IPS DF 4.7 (cell line): ENCODE measurements at regions not wholly inside any gene's neighbourhood (a gene's known extent, or its start where the extent isn't known, plus 50 kb on each side); places are given as distances from the start of the nearest gene placed in this dataset.

Experiments
- DNase-seq: peaks from one replicate; pipeline ENCODE4 v3.0.0-alpha.2; 2013; ENCODE audit warnings: low spot score; ENCODE audit errors: extremely low read depth

DNA sequence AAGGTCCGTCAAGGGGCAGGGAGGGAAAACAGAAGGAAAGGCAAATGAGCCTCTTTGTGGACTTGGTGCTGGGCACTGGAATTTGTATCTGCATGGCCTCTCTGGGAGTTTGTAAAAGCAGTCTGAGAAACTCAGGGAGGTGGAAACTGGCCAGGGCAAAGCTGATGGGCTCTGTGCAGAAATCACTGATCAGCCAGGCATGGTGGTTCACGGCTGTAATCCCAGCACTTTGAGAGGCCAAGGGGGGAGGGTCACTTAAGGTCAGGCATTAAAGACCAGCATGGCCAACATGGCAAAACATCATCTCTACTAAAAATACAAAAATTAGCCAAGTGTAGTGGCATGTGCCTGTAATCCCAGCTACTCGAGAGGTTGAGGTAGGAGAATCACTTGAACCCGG lies 369.9 kb upstream of the ZNF507 start:
- DNase-seq = no peak

DNA sequence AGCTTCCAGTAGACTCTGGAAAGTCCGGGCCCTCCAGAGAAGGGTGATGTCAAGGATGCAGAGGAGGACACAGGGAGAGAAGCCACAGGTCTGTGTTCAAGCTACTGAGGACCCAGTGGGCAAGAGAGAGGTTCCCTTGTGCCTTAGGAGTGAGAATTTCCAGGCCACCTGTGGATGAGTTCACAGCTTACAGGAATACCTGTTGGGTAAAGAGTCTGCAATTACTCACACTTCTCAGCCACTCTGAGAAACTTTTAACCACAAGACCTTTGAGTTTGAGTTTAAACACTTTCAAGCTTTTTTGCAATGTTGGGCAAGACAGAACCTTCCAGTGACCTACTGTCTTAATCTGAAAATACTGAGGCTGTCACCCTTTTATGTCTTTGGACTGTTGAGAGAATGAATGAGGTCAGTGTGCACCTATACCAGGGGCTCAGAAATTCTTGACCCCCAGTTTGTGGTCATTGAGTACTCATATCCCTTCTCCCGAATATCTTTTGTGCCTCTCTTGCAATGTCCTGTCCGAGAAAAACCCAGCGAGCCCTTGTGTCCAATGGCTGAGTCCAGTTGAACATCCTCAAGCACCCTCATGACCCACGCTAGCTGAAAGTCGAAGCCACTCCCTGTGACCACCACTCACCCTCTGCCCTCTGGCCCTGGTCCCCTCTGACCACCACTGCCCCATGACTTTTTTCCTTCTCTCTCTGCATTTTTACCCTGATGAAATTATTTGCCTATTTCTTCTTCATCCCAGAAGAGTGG lies 368.5 kb upstream of the ZNF507 start:
- DNase-seq = no peak

DNA sequence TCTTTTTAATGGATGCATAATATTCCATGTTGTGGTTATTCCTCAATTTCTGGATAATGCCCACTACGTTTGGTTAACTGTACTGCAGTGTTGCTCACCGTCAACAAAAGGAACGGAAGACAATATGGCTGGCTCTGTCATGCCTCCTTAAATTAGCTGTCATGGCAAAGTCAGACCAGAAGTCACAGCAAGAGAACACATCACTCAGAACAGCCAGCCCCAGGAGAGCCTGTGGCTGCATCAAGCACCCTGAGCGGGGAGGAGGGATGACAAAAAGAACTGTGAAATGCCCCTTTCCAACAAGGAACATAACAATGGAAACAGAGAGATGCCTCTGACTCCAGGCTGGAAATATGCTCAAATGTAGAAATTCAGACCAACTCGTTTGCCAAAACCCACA lies 366.0 kb upstream of the ZNF507 start:
- DNase-seq = no peak

DNA sequence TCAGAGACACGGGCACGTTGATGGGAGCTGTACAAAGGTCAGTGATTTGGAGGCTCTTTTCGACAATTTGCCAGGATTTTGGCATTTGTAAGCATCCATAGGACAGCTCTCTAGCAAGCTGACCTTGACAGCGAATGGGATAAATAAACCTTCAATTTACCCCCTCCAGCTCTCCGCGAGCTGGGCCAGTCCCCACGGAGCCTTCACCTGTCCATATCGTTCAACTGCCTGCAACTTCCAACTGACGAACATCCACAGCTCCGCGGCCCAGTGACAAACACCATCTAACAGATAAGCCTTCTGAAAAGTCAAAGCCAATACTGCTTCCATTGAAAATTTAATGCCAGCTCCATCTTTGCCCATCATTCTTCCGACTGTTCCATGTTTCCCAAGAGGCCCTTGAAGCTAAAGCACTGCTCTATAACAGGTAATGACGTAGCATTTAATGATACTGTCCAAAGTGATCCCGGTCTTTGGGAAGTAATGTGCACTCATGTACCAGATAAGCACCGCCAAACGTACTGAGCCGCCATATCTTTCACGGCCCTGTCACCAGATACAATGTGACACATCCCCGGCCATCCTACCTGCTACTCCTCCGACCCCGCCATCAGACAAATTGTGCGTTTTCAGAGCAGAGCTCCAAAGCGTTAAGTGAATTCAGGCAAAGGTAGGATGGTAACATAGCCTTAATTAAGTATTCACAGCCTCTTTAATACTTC lies 365.3 kb upstream of the ZNF507 start:
- no peak for DNase-seq

DNA sequence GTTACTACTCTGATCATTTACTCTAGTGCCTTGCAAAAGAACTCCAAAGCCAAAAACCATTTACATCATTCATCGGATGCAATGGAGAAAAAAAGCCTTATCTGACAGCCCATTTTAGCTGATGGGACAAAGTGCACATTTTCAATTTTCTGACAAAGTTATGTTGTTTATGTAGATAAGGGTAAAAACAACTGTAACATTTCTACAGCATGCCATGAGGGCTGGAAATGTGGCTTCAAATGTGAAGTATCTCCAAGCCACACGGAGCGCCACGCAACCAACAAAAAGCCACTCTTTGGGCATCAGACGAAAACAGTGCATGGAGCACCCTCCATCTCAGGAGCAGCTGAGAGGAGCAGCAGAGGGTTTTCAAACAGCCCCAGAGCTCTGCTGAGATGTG lies 364.6 kb upstream of the ZNF507 start:
- no peak for DNase-seq

DNA sequence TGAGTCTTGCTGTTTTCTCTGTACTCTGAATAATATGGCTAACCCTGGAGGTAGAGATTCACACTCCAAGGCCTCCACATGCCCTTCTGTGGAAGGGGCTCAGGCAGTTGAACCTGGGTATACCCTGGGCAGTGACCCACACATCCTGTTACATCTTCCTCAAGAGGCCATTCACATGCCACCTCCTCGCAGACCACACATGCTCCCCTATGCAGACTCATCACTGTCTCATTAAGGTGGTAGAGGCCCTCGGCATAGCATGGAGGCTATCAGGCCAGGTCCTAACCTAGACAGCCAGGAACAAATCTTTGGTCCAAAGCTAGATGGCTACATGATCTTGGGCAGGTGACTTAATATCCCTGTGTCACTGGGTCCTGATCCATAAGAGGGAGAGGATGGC lies 363.9 kb upstream of the ZNF507 start:
- no peak for DNase-seq

DNA sequence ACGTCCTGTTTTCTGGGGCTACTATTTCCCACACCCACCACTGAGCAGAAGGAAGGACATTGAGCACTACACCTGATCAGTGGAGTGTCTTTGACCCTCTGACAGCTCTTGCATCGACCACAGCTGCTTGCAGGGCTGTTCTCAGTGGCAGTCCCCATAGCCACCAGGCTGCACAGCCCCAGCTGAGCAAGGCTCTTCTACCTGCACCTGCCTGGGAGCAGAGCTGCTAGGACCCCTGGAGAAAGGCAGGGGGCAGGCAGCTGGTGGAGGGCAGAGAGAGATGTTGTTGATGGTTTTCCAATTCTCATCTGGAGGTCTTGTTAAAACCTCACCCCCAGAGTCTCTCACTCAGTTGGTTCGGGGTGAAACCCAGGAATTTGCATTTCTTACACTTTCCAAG lies 361.8 kb upstream of the ZNF507 start:
- DNase-seq = no peak

DNA sequence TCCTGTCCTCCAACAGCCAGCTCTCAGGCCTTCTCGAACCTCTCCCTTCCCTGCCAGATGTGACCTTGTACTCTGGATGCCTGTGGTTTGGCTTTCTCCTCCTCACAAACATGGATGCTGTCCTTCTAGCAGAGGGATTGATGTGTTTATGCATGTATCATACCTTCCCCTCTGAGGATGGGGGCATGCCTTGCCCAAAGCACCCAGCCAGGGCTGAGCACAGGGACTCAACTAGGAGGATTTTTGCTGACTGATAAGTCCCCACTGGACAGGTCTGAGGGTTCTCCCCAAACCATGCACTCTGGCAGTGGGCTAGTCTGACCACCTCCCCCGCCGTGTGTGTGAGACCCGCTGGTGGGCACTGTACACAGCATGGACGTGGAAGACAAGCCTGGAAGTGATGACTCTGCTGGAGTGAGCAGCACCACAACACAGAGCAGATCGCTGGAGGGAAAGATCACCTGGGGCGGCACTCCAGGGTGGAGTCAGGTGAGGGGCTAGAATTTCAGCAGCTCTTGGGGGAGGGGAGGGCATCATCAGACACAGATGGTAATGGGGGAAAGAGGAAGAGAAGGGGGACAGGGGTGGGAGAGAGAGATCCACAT lies 360.3 kb upstream of the ZNF507 start:
- DNase-seq = no peak

DNA sequence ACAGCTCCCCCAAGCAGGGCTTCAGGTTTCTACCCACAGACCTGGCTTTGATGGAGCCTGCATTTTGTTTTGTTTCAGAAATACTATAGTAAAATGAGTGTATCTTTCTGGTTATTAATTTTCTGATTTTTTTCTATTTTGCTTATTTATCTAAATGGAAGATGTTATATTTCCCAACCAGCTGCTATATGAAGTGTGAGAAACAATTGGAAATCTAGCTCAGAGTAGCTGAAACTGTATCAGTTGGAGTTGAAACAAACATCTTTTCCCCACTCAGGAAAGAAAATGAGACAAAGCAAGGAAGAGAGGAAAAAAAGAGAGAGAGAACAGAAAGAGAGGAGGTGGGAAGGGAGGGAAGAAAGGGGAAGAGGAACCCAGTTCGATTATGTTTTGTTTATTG lies 358.5 kb upstream of the ZNF507 start:
- DNase-seq = no peak

DNA sequence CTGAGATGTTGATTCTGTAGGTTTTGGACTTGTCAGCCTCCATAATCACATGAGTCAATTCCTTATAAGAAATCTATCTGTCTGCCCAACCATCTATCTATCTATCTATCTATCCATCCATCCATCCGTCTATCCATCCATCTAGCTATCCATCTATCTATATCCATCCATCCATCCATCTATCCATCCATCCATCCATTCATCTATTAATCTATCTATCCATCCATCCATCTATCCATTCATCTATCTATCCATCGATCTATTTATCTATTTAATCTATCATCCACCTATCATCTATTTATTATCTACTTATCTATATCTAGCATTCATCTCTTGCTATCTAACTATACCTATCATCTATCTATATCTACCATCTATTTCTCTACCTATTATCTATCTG lies 357.2 kb upstream of the ZNF507 start:
- DNase-seq = no peak

DNA sequence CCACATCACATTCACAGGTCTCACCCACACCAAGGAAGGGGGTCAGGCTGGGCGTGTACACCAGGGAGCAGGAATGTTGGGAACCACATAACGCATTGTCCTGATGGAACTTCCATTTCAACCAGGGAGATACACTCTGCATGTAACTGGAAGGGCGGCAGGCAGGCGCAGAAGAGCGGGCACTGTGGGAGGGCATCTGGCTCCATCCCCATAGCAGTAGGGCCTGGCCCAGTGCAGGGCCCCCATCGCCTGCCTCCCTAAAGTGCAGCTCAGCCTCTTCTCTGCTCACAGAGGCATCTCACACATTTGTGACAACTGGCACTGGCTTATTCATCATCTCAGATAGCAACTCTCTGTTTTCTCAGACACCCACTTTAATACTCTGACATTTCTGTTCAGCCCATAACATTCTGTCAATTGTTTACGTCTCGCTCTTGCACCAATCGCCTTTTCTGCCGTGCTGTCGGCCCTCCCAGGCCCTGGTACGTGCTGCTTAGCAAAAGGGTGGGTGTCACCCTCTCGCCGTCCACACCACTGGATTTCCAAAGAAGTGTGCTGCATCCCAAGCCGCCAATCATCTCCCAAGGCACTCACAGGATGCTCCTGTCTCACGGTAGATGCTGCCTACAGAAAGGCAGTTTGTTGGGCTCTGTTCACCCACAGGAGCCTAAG lies 353.3 kb upstream of the ZNF507 start:
- no peak for DNase-seq

DNA sequence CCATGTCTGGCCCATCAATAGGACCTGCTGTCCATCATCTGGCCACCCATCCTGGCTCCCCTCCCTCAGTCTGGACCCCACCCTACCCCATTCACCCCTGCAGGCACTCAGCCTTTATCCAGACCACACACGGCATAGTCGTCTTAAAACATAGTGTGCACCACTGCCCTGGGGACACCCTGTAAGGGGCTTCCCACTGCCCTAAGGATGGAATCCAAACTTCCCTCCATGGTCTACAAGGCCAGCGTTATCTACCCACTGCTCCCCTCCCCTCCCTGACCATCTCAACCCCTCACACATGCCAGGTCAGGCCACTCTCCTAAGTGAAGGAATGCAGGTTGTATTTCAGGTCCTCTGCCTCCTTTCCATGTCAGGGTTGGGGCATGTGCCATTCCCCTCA lies 352.7 kb upstream of the ZNF507 start:
- DNase-seq = no peak

DNA sequence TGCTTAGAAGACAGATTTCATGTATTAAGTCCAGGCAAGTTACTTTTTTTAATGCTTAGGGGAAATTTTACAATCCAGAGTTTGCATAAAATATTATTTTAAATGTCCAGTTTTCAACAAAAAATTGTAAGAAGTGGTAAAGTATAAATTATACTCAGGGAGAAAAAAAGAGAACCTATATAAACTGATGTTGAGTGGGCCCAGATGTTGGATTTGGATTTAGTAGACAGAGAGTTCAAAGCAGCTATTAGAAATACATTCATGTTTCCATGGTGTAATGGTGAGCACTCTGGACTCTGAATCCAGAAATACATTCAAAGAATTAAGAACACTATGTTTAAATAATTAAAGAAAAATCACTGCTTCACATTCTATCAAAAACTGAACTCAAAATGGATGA lies 349.9 kb upstream of the ZNF507 start:
- no peak for DNase-seq

DNA sequence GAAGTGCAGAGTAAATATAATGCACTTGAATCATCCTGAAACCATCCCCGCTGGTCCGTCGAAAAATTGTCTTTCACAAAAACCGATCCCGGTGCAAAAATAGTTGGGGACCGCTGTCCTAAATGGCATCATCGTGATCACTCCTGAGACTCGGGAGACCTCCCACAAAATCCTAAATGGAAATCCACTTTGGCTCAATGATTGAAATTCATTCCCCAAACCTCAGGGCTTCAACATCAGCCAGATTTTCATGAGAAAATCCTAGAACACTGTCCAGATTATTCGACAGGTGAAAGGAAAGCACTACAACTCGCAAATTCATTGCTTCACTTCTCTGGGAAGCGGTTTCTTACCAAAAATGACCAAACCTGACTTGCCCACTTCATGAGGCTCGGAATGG lies 335.3 kb upstream of the ZNF507 start:
- DNase-seq = no peak

DNA sequence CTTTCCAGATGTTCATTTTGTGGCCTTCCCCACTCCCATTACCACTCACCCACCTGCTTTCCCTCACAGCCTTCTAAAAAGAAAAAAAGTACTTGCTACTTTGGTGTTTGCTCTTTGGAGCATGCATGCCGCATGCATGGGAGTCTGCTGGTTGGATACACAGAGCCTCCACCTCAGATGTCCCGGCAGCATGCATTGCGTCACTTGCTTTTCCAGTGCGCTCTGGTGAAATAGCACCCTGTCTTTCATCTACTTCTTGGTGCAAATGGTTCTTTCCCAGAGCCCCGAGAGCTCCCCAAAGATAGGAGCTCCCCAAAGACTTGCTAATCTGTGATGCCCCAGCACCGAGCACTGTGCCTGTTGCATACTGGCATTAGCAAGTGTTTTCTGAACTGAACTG lies 333.2 kb upstream of the ZNF507 start:
- DNase-seq = no peak

DNA sequence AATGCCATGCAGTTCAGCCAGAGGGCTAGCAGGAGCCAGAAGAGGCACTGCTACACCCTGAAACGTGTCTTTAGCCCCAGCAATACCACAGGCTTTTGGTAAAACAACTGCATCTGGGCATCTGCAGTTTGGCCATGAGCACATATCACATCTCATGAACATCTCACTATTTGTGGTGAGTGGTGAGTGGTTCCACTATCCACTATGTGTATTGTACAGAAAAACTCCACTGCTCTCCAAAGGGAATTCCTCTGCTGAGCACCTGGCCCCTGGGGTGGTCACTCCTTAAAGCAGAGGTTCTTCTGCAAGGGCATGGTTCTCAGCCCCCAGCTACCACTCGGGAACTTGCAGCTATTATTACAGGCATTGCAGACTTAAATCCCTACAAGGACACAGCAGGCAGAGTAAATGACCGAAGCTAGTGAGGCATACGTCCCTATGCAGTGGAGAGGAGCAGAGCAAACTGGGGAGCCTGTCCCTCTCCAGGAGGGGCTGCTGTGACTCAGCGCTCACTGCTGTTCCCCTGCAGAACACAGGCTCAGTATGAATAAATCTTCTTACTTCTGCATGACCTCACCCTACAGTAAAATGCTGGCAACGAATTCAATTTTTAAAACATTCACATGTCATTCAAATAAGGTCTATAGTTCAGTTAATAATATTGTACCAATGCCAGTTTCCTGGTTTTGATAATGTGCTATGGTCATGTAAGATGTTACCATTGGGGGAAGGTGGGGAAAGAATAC lies 332.4 kb upstream of the ZNF507 start:
- DNase-seq = no peak

DNA sequence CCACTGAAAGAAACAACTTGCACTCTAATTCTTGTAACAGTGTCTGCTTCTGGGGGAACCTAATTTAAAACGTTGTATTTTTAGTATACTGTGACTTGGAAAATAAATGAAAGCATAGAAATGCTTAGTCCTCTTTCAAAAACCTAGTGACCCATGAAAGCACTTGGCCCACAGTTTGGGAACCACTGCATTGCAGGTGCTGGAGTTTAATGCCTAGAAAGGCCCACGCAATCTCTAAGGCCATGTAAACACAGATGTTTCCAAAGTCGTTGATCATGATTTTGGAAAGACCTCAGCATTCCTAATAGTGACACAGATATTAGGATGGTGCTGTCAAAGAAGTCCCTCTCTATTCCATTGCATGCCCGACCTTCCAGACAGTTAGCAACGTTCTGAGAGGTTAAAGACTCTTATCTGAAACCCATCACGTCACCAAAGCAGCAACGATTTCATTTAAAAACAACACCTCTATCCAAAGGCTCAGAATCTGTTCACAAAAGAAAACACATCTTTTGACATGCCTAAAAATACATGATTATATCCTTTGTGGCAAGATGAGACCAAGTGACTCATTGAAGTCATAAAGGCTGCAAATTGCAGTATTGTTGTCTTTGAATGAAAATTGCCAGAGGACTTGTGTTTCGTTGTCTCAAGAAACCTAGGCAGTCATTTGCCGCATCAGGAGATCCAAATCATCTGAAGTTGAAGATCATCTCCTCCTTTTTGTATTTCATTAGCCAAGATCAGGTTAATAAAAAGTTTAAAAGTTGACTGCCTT lies 328.0 kb upstream of the ZNF507 start:
- no peak for DNase-seq

DNA sequence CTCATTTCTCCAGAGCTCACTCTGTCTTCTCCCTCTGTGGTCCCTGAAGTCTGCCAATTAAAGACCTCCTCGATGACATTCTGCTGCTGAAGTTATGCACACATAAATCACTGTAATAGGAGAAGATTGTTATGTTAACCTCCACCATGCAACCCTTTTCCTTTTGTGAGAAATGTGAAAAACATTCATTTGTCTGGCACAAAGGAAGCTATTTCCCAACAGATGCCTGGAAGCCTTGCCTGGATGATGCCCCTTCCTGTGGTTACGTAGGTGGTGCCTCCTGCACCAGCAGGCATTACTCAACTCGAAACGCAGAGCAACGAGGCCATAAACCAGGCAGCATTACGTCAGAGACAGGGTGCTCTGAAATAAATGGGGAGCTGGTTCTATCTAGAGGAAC lies 327.4 kb upstream of the ZNF507 start:
- DNase-seq = no peak

DNA sequence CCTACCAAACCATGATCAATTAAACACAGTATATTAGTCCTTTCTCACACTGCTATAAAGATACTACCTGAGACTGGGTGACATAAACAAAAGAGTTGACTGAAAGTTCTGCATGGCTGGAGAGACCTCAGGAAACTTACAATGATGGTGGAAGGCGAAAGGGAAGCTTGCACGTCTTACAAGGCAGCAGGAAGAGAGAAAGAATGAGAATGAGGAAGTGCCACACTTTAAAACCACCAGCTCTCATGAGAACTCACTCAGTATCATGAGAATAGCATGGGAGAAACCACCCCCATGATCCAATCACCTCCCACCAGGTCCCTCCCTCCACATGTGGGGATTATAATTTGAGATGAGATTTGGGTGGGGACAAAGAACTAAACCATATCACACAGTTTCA lies 324.9 kb upstream of the ZNF507 start:
- DNase-seq = no peak

DNA sequence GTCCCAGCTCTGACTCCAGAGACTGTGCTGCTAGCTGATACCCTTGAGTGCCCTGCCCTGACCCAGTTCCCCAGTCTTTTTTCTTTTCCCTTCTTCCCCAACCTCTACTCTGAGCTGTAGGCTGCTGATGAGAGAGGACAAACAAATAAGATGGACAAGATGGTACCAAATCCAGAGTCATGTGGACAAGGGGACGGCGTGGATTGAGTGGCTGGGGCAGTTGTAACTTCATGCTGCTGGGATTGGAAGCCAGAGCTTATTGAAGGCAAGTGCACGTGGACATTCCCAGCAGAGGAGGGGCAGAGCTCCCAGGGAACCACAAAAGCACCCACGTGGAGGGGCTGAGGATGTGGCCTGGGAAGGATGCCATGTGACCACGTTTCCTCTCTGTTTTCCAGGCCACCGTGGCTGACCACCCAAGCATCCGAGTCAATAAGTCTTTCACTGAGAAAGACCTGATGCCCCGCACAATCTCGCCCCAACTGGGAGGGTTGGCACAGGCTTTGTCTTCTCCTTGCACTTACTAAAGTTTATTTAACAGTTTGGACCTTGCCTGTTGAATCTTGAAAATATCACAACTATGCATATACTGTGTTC lies 323.3 kb upstream of the ZNF507 start:
- no peak for DNase-seq
